GM12864 (cell line): ENCODE measurements at regions not wholly inside any gene's neighbourhood (a gene's known extent, or its start where the extent isn't known, plus 50 kb on each side); places are given as distances from the start of the nearest gene placed in this dataset.

ENCODE experiments used
- DNase-seq: peaks from one replicate; pipeline ENCODE4 v3.0.0-alpha.2; 2011; ENCODE audit warnings: low read depth
- H3K4me3 ChIP-seq: 2 replicates; pipeline ENCODE4 v1.5.1; 2011; ENCODE audit warnings: mild to moderate bottlenecking, low read depth, low read length, control low read depth
- TF ChIP-seq, protein P1 (sequence below): IDR thresholded peaks from 2 replicates; pipeline ENCODE4 v1.5.1; 2011; ENCODE audit warnings: low read depth, mild to moderate bottlenecking, moderate library complexity, low read length, control low read depth, inconsistent platforms; ENCODE audit errors: missing control alignments

DNA sequence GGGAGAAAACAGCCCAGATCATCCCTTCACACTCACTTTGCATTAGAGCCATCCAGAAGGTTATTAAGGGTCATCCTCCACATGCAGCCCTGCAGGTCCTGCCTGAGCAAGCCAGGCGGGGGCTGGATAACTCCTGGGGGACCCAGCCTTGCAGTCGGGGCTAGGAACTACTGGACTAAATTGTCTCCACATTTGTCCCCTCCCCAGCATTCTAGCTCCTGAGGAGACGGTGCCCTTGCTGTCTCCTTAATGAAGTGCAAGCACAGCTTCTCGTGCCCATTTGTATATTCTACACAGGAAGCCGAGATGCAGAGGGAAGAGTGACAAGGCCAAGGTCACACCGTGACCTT is 185.2 kb downstream of the C16orf95 start:
- TF ChIP-seq, protein P1, sequence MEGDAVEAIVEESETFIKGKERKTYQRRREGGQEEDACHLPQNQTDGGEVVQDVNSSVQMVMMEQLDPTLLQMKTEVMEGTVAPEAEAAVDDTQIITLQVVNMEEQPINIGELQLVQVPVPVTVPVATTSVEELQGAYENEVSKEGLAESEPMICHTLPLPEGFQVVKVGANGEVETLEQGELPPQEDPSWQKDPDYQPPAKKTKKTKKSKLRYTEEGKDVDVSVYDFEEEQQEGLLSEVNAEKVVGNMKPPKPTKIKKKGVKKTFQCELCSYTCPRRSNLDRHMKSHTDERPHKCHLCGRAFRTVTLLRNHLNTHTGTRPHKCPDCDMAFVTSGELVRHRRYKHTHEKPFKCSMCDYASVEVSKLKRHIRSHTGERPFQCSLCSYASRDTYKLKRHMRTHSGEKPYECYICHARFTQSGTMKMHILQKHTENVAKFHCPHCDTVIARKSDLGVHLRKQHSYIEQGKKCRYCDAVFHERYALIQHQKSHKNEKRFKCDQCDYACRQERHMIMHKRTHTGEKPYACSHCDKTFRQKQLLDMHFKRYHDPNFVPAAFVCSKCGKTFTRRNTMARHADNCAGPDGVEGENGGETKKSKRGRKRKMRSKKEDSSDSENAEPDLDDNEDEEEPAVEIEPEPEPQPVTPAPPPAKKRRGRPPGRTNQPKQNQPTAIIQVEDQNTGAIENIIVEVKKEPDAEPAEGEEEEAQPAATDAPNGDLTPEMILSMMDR: no peak

DNA sequence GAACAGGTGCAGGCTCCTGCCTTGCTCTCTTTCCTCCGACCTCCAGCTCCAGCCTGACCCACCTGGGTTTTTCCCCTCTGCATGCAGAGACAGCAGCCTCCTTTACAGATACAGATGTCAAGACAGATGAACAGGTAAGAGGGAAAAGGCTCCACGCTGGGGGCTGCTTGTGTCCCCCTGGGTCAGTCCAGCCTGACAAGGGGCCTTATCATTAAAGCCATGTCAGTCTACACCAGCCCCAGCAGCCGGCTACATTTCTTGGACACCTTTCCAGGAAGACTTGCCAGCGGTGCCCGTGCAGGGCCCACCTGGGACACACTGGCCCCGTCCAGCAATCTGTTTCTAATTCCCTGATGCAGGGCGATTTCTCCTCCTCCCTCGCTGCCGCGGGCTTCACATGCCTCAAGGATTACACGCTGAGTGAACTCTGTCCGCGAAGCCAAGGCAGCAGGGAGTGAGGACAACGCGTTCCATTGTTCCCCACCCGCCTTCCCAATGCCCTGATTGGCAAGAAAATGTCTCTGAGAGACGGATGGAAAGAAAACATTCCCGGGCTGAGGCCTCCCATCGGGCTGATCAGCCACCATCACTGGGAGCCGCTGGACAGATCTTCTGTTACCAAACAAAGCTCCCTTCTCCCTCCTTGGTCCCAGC is 184.7 kb downstream of the C16orf95 start:
- no peak overlapping the region for H3K4me3 ChIP-seq
- DNase-seq: no peak
- TF ChIP-seq, protein P1: no peak

More for the DNA sequence above, 185.2 kb downstream of the C16orf95 start:
- no peak for DNase-seq
- no peak overlapping the region for H3K4me3 ChIP-seq

DNA sequence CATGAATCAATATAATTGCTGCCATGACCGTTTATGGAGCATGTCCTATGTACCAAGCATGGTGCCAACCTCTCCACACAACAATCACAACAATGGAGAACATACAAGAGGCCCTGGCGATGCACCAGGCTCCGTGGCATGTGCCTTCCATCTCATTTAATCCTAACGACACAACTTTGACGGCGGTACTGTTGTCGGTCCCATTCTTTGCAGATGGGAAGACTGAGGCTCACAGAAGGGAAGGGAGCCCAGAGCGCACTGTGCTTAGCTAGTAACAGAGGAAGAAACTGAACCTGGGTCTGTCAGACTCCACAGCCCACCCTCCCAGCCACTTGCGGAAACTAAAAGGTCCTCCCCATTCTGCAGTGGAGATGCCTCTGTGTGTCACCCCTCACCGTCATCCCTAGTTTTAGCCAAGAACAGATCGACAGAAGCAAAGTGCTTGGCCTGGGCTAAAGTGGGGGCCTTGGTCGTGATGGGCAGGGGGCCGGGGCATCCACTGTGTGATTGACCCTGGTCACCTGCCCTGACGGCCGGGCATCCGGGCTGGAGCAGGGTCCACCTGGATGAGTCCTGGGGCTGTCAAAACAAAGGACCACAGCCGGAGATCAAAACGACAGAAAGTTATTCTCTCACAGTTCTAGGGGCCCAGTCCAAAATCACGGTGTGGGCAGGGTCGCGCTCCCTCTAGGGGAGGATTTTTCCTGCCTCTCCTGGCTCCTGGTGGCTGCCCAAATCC is 183.9 kb downstream of the C16orf95 start:
- no peak overlapping the region for H3K4me3 ChIP-seq
- no peak for DNase-seq
- TF ChIP-seq, protein P1: no peak

DNA sequence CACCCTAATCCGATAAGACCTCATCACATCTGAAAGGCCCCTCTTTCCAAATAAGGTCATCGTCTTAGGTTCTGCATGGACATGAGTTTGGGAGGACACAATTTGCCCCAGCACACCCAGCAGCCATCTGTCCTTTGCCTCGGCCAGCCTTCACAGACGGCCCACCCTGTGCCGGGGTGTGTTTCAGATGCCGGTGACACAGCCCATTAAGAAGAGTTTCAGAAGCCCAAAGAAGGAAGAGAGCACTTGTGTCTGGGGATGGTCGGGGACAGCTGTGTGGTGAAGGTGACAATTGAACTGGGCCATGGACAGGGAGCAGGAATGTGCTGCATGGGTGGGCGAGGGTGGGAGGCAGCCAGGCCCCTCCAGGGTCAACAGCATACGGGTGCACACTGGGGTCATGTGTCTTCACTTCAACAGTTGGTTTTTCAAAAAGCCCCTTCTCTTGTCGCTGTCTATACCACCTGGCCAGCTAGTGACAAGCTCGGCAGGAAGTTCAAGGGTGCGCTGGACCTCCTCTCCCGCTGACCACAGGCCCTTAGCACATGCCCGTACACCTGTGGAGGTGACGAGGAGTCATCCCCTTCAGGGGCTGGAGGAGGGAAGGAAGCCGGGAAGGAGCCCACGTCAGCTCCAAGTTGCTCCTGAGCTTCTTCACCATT is 183.1 kb downstream of the C16orf95 start:
- TF ChIP-seq, protein P1: no peak
- no peak overlapping the region for H3K4me3 ChIP-seq
- no peak for DNase-seq

DNA sequence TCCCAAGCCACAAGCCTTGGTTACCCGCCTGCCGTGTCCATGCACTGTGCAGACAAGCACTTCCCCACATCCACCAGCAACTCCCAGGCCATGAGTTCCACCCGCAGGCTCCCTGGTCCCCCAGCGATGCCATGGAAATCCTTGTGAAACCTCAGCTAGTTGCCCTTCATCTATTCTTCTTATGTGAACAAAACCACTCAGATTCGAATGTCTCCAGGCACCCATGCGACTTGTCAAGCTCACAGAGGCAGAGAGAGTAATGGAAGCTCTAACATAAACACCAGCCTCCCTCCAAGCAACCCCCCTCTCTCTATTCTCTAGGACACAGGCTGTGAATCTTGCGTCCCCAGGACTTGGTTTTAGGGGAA is 182.6 kb downstream of the C16orf95 start:
- TF ChIP-seq, protein P1: no peak
- H3K4me3 ChIP-seq: no peak overlapping the region
- no peak for DNase-seq

DNA sequence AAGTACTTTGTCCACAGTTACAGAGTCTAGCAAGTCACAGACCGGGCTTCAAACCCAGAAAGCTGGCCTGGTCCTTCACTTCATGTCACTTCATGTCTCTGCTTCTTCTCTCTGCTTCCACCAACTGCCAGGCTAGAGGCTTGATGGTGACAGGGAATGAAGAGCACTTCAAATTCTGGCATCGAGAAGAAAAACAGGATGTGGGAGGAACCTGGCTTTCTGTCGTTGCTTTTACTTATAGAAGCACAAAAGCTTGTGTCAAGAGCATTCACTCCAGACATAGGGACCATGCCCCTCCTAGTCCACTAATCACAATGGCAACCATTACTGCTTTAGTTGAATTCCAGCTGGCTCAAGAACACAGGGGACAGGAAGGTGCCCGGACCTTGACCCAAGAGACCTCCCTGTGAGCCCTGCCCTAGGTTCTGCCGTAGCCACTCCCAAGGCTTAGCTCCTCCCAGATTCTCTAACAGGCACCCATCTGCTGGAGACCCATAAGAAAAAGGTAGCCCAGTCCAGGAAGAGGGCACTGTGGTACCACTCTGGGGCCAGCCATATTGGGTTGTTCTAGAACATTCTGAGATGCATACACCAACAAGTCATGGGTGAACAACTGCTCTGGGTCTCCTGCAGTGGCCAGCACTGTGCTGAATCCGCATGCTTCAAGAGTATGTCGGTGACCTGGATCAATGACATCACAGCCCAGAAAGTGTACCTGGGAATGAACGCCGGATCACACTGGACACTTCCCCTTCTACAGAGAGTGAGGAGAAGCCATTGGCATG is 181.8 kb downstream of the C16orf95 start:
- DNase-seq: no peak
- TF ChIP-seq, protein P1: no peak
- no peak overlapping the region for H3K4me3 ChIP-seq
